HL-60/S4 (cell line): ENCODE measurements at regions not wholly inside any gene's neighbourhood (a gene's known extent, or its start where the extent isn't known, plus 50 kb on each side); places are given as distances from the start of the nearest gene placed in this dataset.
"Not testable (repeated sequence)": the region's sequence is repeated elsewhere in the genome, so short reads cannot be mapped to it uniquely, and the experiment has no call there.

Source experiments
- in situ Hi-C: fragments of 300-500 bp; cut with MboI; formaldehyde crosslinking; loops from 2 replicates; pipeline ENCODE4 v1.14.3; 2022; ENCODE audit warnings: low sequenced_read_pairs

GRCh38 chr6:16834242-16834641 is 73.0 kb upstream of the ATXN1 start:
- in situ Hi-C loops = no loop called here

GRCh38 chr6:16832721-16833120 is 71.5 kb upstream of the ATXN1 start:
- in situ Hi-C loops = no loop called here

- in situ Hi-C loops = no loop called here
Observed at GRCh38 chr6:16832043-16832567, 70.8 kb upstream of the ATXN1 start.

- in situ Hi-C loops = no loop called here
Observed at GRCh38 chr6:16831136-16831535, 69.9 kb upstream of the ATXN1 start.

- in situ Hi-C loops = no loop called here
Observed at GRCh38 chr6:16828058-16828457, 66.8 kb upstream of the ATXN1 start.

GRCh38 chr6:16827627-16828026 is 66.4 kb upstream of the ATXN1 start:
- in situ Hi-C loops = no loop called here

- in situ Hi-C loops = no loop called here
Observed at GRCh38 chr6:16825784-16826183, 64.5 kb upstream of the ATXN1 start.

GRCh38 chr6:16824845-16825685 is 63.8 kb upstream of the ATXN1 start:
- in situ Hi-C loops = no loop called here

- in situ Hi-C loops = no loop called here
Observed at GRCh38 chr6:16823718-16824352, 62.6 kb upstream of the ATXN1 start.

- in situ Hi-C loops = no loop called here
Observed at GRCh38 chr6:16822975-16823717, 61.9 kb upstream of the ATXN1 start.

- in situ Hi-C loops = no loop called here
Observed at GRCh38 chr6:16822529-16822928, 61.3 kb upstream of the ATXN1 start.

- in situ Hi-C loops = no loop called here
Observed at GRCh38 chr6:16821834-16822264, 60.6 kb upstream of the ATXN1 start.

- in situ Hi-C loops = not testable (repeated sequence)
Observed at GRCh38 chr6:16820262-16820661, 59.0 kb upstream of the ATXN1 start.

- in situ Hi-C loops = no loop called here
Observed at GRCh38 chr6:16819752-16820151, 58.5 kb upstream of the ATXN1 start.

GRCh38 chr6:16818992-16819626 is 57.8 kb upstream of the ATXN1 start:
- in situ Hi-C loops = no loop called here

- in situ Hi-C loops = no loop called here
Observed at GRCh38 chr6:16817594-16817993, 56.3 kb upstream of the ATXN1 start.

GRCh38 chr6:16816891-16817290 is 55.6 kb upstream of the ATXN1 start:
- in situ Hi-C loops = no loop called here

- in situ Hi-C loops = no loop called here
Observed at GRCh38 chr6:16812993-16813392, 51.7 kb upstream of the ATXN1 start.

GRCh38 chr6:16811277-16811979 is 50.2 kb upstream of the ATXN1 start:
- in situ Hi-C loops = no loop called here
